ENCODE measurements at regions not wholly inside any gene's neighbourhood (a gene's known extent, or its start where the extent isn't known, plus 50 kb on each side); places are given as distances from the start of the nearest gene placed in this dataset.

DNA sequence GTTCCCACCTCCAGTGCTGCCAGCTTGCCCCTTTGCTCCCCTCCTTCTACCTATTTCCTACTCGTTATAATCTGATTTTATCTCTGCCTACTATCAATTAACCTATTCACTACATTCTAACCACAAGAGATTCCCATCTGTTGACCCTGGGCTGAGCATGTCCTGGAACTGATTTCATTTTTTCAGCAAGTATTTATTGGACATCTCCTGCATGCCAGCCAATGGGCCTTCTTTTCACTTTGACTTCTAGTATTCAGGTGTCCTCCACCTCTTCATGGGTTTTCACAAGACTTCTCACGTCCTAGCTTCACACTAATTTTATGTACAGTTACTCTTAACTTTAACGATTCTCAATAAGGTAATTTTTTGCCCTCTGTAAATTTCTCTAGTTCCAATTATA, 282.7 kb upstream of the KLHL1 start:
- DNase-seq, result no peak
- TF ChIP-seq POLR2A (IDR thresholded peaks at IDR 0.05), result no peak
- no peak for TF ChIP-seq CTCF (IDR thresholded peaks at IDR 0.05)
- H3K4me1 ChIP-seq (replicated peaks in 1 of 2), result no peaks in the 10 kb centered on the region
- no peaks in the 10 kb centered on the region for H3K9me3 ChIP-seq (replicated peaks in 1 of 3)
- H3K27ac ChIP-seq, result no peak overlapping the region
- no peak overlapping the region for H3K4me3 ChIP-seq
- H3K27me3 ChIP-seq, result no peaks in the 10 kb centered on the region
- intact Hi-C loops (cut with DNase I), result no loop called here
- H3K36me3 ChIP-seq (replicated peaks in 1 of 2), result no peaks in the 10 kb centered on the region
- 58 to 80% (median 66%) methylated on average over 3 of the region's 3 CpGs for WGBS, 4 donors

- H3K27ac ChIP-seq, result no peak overlapping the region
- H3K9me3 ChIP-seq (replicated peaks in 1 of 3), result no peaks in the 10 kb centered on the region
- DNase-seq, result no peak
- TF ChIP-seq POLR2A (IDR thresholded peaks at IDR 0.05), result no peak
- TF ChIP-seq CTCF (IDR thresholded peaks at IDR 0.05), result no peak
- no peaks in the 10 kb centered on the region for H3K36me3 ChIP-seq (replicated peaks in 1 of 2)
- intact Hi-C loops (cut with DNase I), result no loop called here
- WGBS, 4 donors, result 80 to 91% (median 89%) methylated on average over 3 of the region's 3 CpGs
- no peaks in the 10 kb centered on the region for H3K27me3 ChIP-seq
- H3K4me1 ChIP-seq (replicated peaks in 1 of 2), result no peaks in the 10 kb centered on the region
- no peak overlapping the region for H3K4me3 ChIP-seq
These were observed 281.8 kb upstream of the KLHL1 start for GRCh38 chr13:70390064-70390463.

GRCh38 chr13:70388935-70389334, 280.7 kb upstream of the KLHL1 start:
- no peak overlapping the region for H3K4me3 ChIP-seq
- no peak overlapping the region for H3K27ac ChIP-seq
- no peak for DNase-seq
- H3K27me3 ChIP-seq, result no peaks in the 10 kb centered on the region
- no peaks in the 10 kb centered on the region for H3K4me1 ChIP-seq (replicated peaks in 1 of 2)
- H3K36me3 ChIP-seq (replicated peaks in 1 of 2), result no peaks in the 10 kb centered on the region
- TF ChIP-seq CTCF (IDR thresholded peaks at IDR 0.05) (no peak), POLR2A (IDR thresholded peaks at IDR 0.05) (no peak)
- WGBS, 4 donors, result 26 to 47% (median 44%) methylated on average over 1 of the region's 1 CpG
- intact Hi-C loops (cut with DNase I), result no loop called here
- H3K9me3 ChIP-seq (replicated peaks in 1 of 3), result no peaks in the 10 kb centered on the region

DNA sequence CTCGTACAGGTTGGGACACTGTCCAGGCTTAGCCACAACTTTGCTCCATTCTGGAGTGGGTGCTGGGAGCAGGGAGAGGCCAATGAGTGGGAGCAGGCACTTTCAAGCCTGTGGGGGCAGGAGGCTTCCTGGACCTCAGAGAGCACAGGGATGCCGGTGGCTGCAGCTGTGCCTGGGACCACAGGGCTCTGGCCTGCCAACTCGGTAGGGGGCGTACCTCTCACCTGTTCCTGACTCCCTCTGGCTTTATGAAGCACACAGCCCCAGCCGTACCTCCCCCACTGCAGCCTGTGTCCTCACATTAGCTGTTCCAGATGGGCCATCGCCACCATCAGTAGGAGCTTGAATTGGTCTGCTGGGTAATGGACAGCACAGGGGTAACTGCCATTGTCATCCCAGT, 278.7 kb upstream of the KLHL1 start:
- WGBS, 4 donors, result 79 to 100% (median 89%) methylated on average over 2 to 6 of the region's 6 CpGs
- Histone ChIP-seq H3K4me1 (replicated peaks in 1 of 2) (no peaks in the 10 kb centered on the region), H3K27ac (no peak overlapping the region), H3K36me3 (replicated peaks in 1 of 2) (no peaks in the 10 kb centered on the region), H3K4me3 (no peak overlapping the region), H3K9me3 (replicated peaks in 1 of 3) (no peaks in the 10 kb centered on the region), H3K27me3 (no peaks in the 10 kb centered on the region)
- TF ChIP-seq CTCF (IDR thresholded peaks at IDR 0.05) (no peak), POLR2A (IDR thresholded peaks at IDR 0.05) (no peak)
- DNase-seq, result no peak
- intact Hi-C loops (cut with DNase I), result no loop called here
